Stimulated activated CD4-positive, alpha-beta T cell treated with anti-CD3 and anti-CD28 coated beads, Interleukin-15, amount 100 ng/mL, for 48 hours (primary cell): ENCODE measurements at regions not wholly inside any gene's neighbourhood (a gene's known extent, or its start where the extent isn't known, plus 50 kb on each side); places are given as distances from the start of the nearest gene placed in this dataset.
"Not testable (repeated sequence)": the region's sequence is repeated elsewhere in the genome, so short reads cannot be mapped to it uniquely, and the experiment has no call there.

Experiments used
- DNase-seq, 2 donors: peaks; one replicate each; pipeline ENCODE4 v3.0.0-alpha.2; 2020; ENCODE audit warnings: low read depth in 2 of 2

GRCh38 chr20:40930561-40930960 lies 98.1 kb upstream of the TOP1 start:
- no peak for DNase-seq

GRCh38 chr20:40931410-40932044 lies 97.1 kb upstream of the TOP1 start:
- no peak for DNase-seq

- no peak for DNase-seq
Observed at GRCh38 chr20:40932436-40932835, 96.2 kb upstream of the TOP1 start.

GRCh38 chr20:40933758-40934157 lies 94.9 kb upstream of the TOP1 start:
- no peak for DNase-seq

GRCh38 chr20:40938020-40938419 lies 90.6 kb upstream of the TOP1 start:
- no peak for DNase-seq

- DNase-seq = no peak
Observed at GRCh38 chr20:40939667-40940066, 89.0 kb upstream of the TOP1 start.

- no peak for DNase-seq
Observed at GRCh38 chr20:40941133-40941610, 87.5 kb upstream of the TOP1 start.

GRCh38 chr20:40942006-40942405 lies 86.6 kb upstream of the TOP1 start:
- DNase-seq = no peak

- no peak for DNase-seq
Observed at GRCh38 chr20:40942775-40943174, 85.8 kb upstream of the TOP1 start.

- no peak for DNase-seq
Observed at GRCh38 chr20:40943591-40943990, 85.0 kb upstream of the TOP1 start.

GRCh38 chr20:40945189-40945588 lies 83.4 kb upstream of the TOP1 start:
- DNase-seq = no peak

GRCh38 chr20:40945754-40946450 lies 82.7 kb upstream of the TOP1 start:
- DNase-seq = no peak

GRCh38 chr20:40946451-40946850 lies 82.2 kb upstream of the TOP1 start:
- no peak for DNase-seq

- no peak for DNase-seq
Observed at GRCh38 chr20:40948465-40949267, 80.0 kb upstream of the TOP1 start.

- DNase-seq = no peak
Observed at GRCh38 chr20:40949346-40949745, 79.3 kb upstream of the TOP1 start.

GRCh38 chr20:40952136-40952535 lies 76.5 kb upstream of the TOP1 start:
- DNase-seq = no peak

GRCh38 chr20:40953416-40953815 lies 75.2 kb upstream of the TOP1 start:
- DNase-seq = no peak

- DNase-seq = no peak
Observed at GRCh38 chr20:40953856-40954255, 74.8 kb upstream of the TOP1 start.

GRCh38 chr20:40954521-40955165 lies 74.0 kb upstream of the TOP1 start:
- DNase-seq = no peak

- DNase-seq = no peak
Observed at GRCh38 chr20:40955326-40955725, 73.3 kb upstream of the TOP1 start.

GRCh38 chr20:40955826-40956225 lies 72.8 kb upstream of the TOP1 start:
- DNase-seq = not testable (repeated sequence)
